HG03025 (cell line): ENCODE measurements at regions not wholly inside any gene's neighbourhood (a gene's known extent, or its start where the extent isn't known, plus 50 kb on each side); places are given as distances from the start of the nearest gene placed in this dataset.

Experiments
- ATAC-seq: cut with Tn5 transposase; IDR thresholded peaks from one replicate; pipeline ENCODE4 v1.9.1; 2021; ENCODE audit warnings: mild to moderate bottlenecking, moderate library complexity; ENCODE audit not compliant: unreplicated experiment, low FRiP score

DNA sequence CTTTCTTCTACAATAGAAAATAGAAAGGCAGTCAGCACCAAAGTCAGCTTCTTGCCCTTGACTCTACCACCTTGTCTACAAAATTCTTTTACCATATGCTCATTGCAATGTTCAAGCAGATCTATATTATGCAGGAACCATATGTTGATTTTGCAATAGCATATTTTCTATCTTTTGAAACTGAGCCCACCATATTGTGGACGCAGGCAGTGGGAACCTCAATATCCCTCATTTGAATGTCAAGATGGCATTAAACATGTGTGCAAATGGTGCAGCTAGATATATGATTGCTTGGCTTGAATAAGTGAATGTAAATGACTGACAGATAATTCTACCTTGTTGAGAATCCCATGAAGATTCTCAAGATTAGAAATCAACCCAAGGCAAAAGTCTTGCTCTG is 412.7 kb upstream of the FSHR start:
- no peak for ATAC-seq

DNA sequence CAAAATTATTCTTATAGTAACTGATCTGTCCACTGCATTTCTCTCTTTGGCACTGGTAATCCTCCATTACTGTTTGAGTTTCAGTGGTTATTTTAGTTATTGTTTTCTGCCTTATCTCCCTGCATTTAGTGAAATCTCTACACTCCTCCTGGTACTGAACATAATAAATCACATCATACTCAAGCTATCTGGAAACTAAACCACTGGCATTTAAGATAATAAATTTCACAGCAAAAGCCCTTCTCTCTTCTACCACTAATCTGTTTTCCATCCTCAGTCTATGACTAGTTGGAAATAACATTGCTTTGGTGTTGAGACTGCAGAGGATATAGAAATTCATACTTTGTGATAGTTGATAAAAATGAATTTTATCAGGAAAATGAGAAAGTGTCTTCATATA is 399.3 kb upstream of the FSHR start:
- no peak for ATAC-seq

DNA sequence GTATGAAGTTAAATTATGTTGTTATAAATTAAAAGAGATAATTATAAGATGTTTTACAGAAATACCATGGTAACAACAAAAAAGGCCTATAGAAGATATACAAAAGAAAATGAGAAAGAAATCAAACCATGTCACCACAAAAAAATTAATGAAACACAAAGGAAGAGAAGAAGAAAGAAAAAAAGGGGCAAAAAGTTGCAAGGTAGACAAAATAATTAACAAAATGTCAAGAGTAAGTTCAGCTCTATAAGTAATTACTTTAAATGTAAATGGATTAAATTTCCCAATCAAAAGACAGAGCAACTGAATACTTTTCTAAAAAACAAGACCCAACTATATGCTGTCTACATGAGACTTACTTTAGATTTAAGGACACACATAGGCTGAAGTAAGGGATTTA is 378.4 kb upstream of the FSHR start:
- no peak for ATAC-seq

GRCh38 chr2:49515996-49516782 is 361.9 kb upstream of the FSHR start:
- no peak for ATAC-seq

GRCh38 chr2:49514201-49514600 is 359.9 kb upstream of the FSHR start:
- no peak for ATAC-seq

GRCh38 chr2:49490710-49491109 is 336.4 kb upstream of the FSHR start:
- peak; percentile 80 for ATAC-seq

DNA sequence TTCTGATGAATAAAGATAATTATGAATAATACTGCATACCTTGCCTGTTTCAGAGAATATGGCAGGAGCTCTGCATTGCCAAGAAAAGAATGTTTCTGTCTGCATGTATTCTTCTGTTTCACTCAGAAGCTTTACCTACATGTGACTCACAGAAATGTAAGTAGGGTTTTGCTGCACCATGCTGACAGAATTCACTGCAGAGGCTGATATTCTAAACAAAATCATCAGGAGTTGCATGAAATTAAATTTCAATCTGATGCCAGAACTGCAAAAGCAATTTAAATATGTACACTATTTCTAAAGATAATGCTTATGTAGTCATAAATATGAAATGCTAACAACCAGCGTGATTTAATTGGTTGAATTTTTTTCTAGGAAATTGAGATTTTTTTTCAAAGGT is 332.8 kb upstream of the FSHR start:
- no peak for ATAC-seq

DNA sequence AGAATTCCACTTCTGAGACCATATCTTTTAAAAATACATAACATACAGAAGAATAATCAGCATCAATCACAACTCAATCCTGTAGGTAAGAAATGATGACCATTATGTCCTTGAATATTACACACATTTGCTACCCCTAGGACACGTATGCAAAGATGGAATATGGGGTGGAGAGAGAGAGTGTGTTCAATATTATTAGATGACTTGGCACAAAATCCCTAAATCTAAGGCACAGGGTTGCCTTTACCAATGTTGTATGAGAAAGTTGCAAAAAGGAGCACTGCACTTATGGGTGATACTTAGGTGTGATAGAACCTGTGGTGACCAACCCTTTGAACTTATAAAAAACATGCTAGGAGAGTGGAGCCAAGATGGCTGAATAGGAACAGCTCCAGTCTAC is 326.2 kb upstream of the FSHR start:
- no peak for ATAC-seq

GRCh38 chr2:49465157-49465831 is 311.0 kb upstream of the FSHR start:
- ATAC-seq: no peak

DNA sequence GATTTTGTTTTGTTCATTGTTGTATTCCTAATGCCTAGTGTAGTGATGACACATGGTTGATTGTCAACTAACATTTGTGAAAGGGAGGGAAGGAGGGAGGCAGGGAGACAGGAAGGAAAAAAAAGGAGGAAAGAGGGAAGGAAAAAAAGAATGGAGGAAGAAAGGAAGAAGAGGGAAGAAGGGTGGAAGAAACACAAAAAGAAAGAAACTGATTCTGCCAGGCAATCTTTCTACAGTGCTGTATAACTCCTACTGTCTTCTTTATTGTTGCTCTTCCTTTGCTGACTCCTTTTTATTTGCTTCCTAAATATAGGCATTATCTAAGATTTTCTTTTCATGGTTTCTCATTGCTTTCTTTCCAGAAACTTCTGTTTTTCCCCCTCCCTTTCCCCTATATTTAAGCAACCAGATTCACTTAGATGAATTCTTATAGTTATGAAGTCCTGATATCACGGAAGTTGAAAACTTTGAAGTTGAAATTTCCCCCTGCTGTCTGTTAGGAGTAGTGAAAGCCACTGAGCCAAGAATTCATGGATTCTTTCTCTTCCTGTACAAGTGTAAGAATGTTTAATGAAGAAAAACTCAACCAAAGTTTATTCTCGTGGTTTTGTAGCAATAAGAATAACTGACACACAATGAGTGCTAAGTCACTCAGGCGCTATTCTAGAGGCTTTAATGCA is 305.1 kb upstream of the FSHR start:
- ATAC-seq: no peak

DNA sequence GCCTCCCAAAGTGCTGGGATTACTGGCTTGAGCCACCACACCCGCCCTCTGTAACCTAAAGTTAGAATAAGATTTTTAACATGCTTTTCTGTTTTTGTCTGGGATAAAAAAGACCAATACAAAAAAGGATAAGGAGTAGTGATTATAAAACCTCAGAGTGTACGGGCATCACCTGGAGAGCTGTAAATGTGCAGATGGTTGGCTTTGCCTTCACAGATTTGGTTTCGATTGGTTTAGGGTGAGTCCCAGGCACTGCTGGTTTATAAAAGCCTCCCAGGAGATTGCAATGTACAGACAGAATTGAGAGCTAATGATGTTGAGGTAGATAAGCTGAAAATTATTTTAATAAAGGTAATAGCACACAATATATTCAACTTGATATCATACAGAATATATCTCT is 289.7 kb upstream of the FSHR start:
- ATAC-seq: no peak

GRCh38 chr2:49426996-49427395 is 272.7 kb upstream of the FSHR start:
- ATAC-seq: no peak

DNA sequence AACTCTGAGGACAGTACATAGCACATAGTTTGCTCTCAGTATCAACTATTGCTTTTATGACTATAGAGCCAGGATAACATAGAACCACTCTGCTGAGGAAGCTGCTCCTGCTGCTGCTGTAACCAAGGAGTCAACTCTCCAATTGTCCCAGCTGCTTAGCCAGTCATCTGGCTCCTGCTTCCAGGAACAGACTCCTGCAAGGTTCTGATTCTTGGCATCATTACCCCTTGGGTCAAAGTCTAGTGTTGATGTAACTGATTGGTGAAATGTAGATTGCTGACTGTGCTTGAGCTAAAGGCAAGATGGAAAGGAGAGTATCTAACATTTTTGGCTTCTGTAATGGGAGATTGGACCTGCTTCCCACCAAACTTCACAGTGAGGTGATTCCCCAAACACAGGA is 261.9 kb upstream of the FSHR start:
- no peak for ATAC-seq

DNA sequence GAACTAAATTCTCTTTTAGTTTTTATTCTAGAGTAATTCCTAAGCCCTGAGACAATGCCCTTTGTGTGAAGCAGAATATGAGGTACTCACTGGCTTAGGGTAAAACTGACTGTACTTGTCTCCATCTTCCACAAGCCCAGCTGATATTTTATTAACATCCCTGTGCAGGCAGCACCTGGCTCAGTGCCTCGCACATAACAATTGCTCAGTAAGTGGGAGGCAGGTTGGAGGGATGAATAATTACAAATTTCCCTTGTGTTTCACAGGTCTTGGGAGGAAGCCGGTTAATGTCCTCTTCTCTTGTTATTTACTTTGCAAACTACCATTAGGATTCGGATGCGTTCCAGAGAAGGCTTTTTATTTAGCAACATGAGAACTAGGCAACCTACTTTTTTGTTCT is 249.8 kb upstream of the FSHR start:
- no peak for ATAC-seq

- ATAC-seq: no peak
These were observed 249.3 kb upstream of the FSHR start for GRCh38 chr2:49403637-49404036.

- no peak for ATAC-seq
These were observed 225.1 kb upstream of the FSHR start for GRCh38 chr2:49379406-49379805.

DNA sequence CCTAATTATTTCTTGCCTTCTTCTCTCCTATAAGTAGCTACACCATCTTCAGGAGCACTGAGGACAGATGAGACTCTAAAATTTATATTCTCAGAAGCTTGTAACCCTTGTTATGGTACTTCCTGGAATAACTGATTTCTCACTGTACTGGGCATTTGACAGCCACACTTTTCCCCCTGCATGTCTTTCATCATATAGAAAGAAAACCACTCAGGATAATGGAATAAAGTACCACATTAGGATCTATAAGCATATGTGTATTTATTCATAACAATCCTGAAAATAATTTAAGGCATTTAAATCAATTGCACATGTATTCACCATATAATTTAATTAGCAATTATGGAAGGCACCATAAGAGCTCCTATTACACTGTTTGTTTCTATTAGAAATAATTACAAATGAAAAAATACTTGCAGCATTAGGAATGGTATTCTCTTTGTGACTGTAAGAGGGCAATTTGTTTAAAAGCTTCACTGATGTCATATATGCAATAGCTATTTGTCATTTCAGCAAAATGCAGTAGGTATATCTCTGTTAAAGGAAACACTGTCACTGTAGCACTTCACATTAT is 216.9 kb upstream of the FSHR start:
- no peak for ATAC-seq

GRCh38 chr2:49369650-49370049 is 215.3 kb upstream of the FSHR start:
- ATAC-seq: no peak

- ATAC-seq: no peak
These were observed 214.8 kb upstream of the FSHR start for GRCh38 chr2:49369101-49369500.

- ATAC-seq: no peak
These were observed 212.7 kb upstream of the FSHR start for GRCh38 chr2:49367003-49367402.

- ATAC-seq: no peak
These were observed 206.1 kb upstream of the FSHR start for GRCh38 chr2:49360407-49360767.
